ENCODE measurements at regions not wholly inside any gene's neighbourhood (a gene's known extent, or its start where the extent isn't known, plus 50 kb on each side); places are given as distances from the start of the nearest gene placed in this dataset.

- no peak for ATAC-seq (ENCODE audit: low FRiP score in 2 of 2)
- Histone ChIP-seq H3K4me3 (no peak overlapping the region), H3K27me3 (no peaks in the 10 kb centered on the region), H3K9me3 (no peaks in the 10 kb centered on the region), H3K27ac (no peak overlapping the region), H3K4me1 (peaks cover 0 to 7% (median 4%) of the 10 kb centered on the region in 4 donors), H3K36me3 (no peaks in the 10 kb centered on the region)
- DNase-seq: no peak
- WGBS, 2 donors: 65 to 74% methylated on average over 2 of the region's 2 CpGs
- TF ChIP-seq, protein P1, sequence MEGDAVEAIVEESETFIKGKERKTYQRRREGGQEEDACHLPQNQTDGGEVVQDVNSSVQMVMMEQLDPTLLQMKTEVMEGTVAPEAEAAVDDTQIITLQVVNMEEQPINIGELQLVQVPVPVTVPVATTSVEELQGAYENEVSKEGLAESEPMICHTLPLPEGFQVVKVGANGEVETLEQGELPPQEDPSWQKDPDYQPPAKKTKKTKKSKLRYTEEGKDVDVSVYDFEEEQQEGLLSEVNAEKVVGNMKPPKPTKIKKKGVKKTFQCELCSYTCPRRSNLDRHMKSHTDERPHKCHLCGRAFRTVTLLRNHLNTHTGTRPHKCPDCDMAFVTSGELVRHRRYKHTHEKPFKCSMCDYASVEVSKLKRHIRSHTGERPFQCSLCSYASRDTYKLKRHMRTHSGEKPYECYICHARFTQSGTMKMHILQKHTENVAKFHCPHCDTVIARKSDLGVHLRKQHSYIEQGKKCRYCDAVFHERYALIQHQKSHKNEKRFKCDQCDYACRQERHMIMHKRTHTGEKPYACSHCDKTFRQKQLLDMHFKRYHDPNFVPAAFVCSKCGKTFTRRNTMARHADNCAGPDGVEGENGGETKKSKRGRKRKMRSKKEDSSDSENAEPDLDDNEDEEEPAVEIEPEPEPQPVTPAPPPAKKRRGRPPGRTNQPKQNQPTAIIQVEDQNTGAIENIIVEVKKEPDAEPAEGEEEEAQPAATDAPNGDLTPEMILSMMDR (IDR thresholded peaks at IDR 0.05): no peak
- no peak for TF ChIP-seq POLR2AphosphoS5 (IDR thresholded peaks at IDR 0.05)
These were observed 361.4 kb upstream of the CFAP20DC start for GRCh38 chr3:59411186-59411585.

DNA sequence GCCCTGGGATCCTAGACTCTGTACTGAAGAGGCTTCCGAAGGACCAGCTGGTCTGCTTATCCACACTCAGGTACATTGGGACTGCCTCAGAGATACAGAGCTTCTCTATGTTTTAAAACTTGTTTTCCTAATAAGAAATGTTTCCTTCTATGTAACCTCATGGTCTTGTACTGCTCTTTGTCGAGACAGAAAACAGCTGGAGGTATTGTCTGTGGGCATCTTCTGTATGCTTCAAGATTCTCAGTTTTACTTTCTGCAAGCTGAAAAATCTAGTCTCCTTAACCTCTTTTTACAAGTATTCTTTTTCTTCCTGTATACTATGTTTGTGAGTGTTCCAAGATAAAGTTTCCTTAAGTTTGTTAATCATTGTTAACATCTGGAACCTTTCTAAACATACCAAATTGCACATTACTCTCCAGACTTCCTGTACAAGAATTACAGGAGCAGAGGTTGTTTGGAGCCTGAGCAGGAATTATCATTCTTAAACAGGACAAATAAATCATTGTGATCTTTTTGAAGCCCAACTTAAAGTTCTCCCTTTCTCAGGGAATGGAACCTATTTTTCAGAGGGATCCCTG is 358.3 kb upstream of the CFAP20DC start:
- DNase-seq (no peak), ATAC-seq (ENCODE audit: low FRiP score in 2 of 2) (no peak)
- Histone ChIP-seq H3K4me3 (no peak overlapping the region), H3K4me1 (peaks cover 0 to 7% (median 4%) of the 10 kb centered on the region in 4 donors), H3K9me3 (no peaks in the 10 kb centered on the region), H3K27ac (no peak overlapping the region), H3K36me3 (no peaks in the 10 kb centered on the region), H3K27me3 (no peaks in the 10 kb centered on the region)
- WGBS, 2 donors: 72 to 79% methylated on average over 2 of the region's 2 CpGs
- no peak for TF ChIP-seq EP300 (IDR thresholded peaks at IDR 0.05)
- no peak for TF ChIP-seq POLR2AphosphoS5 (IDR thresholded peaks at IDR 0.05)
- TF ChIP-seq POLR2A (IDR thresholded peaks at IDR 0.05): no peak
- TF ChIP-seq, protein P1 (IDR thresholded peaks at IDR 0.05): no peak

GRCh38 chr3:59407425-59407824 is 357.6 kb upstream of the CFAP20DC start:
- H3K4me1 ChIP-seq: peaks cover 0 to 7% (median 4%) of the 10 kb centered on the region in 4 donors
- no peak overlapping the region for H3K4me3 ChIP-seq
- H3K27ac ChIP-seq: no peak overlapping the region
- TF ChIP-seq POLR2A (IDR thresholded peaks at IDR 0.05) (no peak), POLR2AphosphoS5 (IDR thresholded peaks at IDR 0.05) (no peak), EP300 (IDR thresholded peaks at IDR 0.05) (no peak)
- TF ChIP-seq, protein P1 (IDR thresholded peaks at IDR 0.05): no peak
- DNase-seq (no peak), ATAC-seq (ENCODE audit: low FRiP score in 2 of 2) (no peak)
- H3K36me3 ChIP-seq: no peaks in the 10 kb centered on the region
- 93 to 94% methylated on average over 5 of the region's 5 CpGs for WGBS, 2 donors
- no peaks in the 10 kb centered on the region for H3K9me3 ChIP-seq
- H3K27me3 ChIP-seq: no peaks in the 10 kb centered on the region

DNA sequence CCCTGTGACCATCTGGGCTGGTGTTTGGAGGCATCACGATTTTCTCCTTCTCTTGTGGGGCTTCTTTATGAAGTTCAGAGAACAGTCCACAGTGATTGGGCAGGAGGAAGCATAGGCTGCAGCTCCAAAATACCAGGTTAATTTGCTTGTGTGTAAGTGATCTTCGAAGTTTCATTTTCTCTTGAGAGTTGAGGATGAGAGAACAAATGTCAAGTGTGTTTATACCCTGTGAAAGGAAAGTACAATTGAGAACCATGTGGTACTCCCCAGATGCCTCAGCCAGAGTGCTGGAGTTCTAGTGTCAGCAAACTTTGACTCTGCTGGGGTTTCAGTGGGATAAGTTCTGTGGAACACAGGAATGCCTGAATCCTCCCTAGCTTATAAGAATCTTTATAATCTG is 357.1 kb upstream of the CFAP20DC start:
- no peak for ATAC-seq (ENCODE audit: low FRiP score in 2 of 2)
- TF ChIP-seq POLR2AphosphoS5 (IDR thresholded peaks at IDR 0.05) (no peak), EP300 (IDR thresholded peaks at IDR 0.05) (no peak), POLR2A (IDR thresholded peaks at IDR 0.05) (no peak)
- TF ChIP-seq, protein P1 (IDR thresholded peaks at IDR 0.05): no peak
- WGBS, 2 donors: 53 to 66% methylated on average over 2 of the region's 2 CpGs

DNA sequence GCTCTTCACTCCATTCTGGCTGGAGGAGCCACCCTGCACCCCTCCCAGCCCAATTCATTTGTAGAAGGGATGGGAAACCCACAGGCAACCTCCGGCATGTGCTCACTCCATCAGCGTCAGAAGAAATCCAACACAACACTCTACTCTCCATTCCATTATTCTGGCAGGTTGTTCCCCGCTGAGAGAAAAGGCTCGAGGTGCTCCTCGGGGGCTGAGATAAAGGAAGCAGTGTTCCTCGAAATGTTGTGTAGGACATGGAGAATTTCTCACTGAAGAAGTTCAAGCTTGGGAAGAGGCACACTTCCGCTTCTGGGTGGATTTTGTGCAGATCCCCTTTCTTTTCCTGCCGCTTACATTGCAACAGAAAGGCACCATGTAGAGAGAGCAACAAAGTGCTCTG is 355.0 kb upstream of the CFAP20DC start:
- Histone ChIP-seq H3K27ac (no peak overlapping the region), H3K4me1 (peaks cover 0 to 7% (median 4%) of the 10 kb centered on the region in 4 donors), H3K27me3 (no peaks in the 10 kb centered on the region), H3K36me3 (no peaks in the 10 kb centered on the region), H3K4me3 (no peak overlapping the region), H3K9me3 (no peaks in the 10 kb centered on the region)
- DNase-seq: no peak
- TF ChIP-seq POLR2AphosphoS5 (IDR thresholded peaks at IDR 0.05) (no peak), POLR2A (IDR thresholded peaks at IDR 0.05) (no peak), EP300 (IDR thresholded peaks at IDR 0.05) (no peak)
- TF ChIP-seq, protein P1 (IDR thresholded peaks at IDR 0.05): no peak
- ATAC-seq (ENCODE audit: low FRiP score in 2 of 2): no peak
- 74 to 84% methylated on average over 8 of the region's 8 CpGs for WGBS, 2 donors

More for the DNA sequence above, 357.1 kb upstream of the CFAP20DC start:
- no peak for DNase-seq
- H3K36me3 ChIP-seq: no peaks in the 10 kb centered on the region
- H3K4me1 ChIP-seq: peaks cover 0 to 7% (median 4%) of the 10 kb centered on the region in 4 donors
- H3K27ac ChIP-seq: no peak overlapping the region
- no peaks in the 10 kb centered on the region for H3K27me3 ChIP-seq
- H3K4me3 ChIP-seq: no peak overlapping the region
- H3K9me3 ChIP-seq: no peaks in the 10 kb centered on the region
